Epithelial cell of proximal tubule (primary cell): ENCODE measurements at regions not wholly inside any gene's neighbourhood (a gene's known extent, or its start where the extent isn't known, plus 50 kb on each side); places are given as distances from the start of the nearest gene placed in this dataset.
A peak's percentile ranks its signal among the peaks of the same experiment; 100 is the strongest.

Experiments used
- DNase-seq: peaks from one replicate; pipeline ENCODE4 v3.0.0-alpha.2; 2011; ENCODE audit warnings: low read depth
- H3K4me3 ChIP-seq: 2 replicates; pipeline ENCODE4 v1.5.1; 2011; ENCODE audit warnings: low read depth, mild to moderate bottlenecking, low read length
- TF ChIP-seq, protein P1 (sequence below): conservative IDR thresholded peaks from 2 replicates; pipeline ENCODE4 v1.5.1; 2012; ENCODE audit warnings: low read depth, mild to moderate bottlenecking, low read length

DNA sequence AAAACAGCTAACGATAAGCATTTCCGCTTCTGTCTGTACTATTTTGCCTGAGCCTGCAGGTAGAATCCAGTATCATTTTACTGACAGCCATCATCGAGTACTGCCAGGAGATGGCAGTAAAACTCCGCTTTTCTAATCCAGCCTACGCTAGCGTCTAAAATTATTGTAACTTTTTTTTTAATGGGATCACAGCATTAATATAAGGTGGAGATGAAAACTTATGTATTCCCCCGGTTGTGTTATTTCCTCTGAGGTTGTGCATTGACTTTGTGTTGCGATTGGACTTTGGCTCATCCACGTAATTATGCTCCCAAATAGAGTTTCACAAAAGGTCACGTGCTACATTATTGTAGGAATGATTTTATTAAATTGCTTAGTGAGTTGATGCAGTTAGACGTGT, 248.1 kb downstream of the C4orf33 start:
- TF ChIP-seq, protein P1, sequence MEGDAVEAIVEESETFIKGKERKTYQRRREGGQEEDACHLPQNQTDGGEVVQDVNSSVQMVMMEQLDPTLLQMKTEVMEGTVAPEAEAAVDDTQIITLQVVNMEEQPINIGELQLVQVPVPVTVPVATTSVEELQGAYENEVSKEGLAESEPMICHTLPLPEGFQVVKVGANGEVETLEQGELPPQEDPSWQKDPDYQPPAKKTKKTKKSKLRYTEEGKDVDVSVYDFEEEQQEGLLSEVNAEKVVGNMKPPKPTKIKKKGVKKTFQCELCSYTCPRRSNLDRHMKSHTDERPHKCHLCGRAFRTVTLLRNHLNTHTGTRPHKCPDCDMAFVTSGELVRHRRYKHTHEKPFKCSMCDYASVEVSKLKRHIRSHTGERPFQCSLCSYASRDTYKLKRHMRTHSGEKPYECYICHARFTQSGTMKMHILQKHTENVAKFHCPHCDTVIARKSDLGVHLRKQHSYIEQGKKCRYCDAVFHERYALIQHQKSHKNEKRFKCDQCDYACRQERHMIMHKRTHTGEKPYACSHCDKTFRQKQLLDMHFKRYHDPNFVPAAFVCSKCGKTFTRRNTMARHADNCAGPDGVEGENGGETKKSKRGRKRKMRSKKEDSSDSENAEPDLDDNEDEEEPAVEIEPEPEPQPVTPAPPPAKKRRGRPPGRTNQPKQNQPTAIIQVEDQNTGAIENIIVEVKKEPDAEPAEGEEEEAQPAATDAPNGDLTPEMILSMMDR = peak; percentile 83
- peak; percentile 25 for DNase-seq

DNA sequence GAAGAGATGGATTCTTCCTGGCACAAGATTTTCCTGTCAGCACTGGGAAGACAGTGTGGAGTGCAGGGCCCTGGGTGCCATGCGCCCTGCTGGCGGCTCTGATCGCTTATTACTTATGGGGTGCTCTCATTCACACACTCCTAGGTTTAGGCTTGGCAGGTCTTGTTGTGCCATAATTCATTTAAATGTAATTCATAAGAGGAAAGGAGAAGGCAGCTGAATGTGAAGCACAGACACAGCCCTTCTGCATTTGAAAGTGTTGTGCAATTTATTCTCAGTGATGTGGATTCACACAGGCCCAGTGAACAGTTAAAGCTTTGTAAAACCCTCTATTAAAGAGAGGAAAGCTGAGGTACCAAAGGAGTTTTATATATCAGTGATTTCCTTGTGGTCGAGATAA, 249.7 kb downstream of the C4orf33 start:
- H3K4me3 ChIP-seq = no peak overlapping the region
- TF ChIP-seq, protein P1 = no peak
- DNase-seq = no peak

More for the DNA sequence above, 248.1 kb downstream of the C4orf33 start:
- no peak overlapping the region for H3K4me3 ChIP-seq

DNA sequence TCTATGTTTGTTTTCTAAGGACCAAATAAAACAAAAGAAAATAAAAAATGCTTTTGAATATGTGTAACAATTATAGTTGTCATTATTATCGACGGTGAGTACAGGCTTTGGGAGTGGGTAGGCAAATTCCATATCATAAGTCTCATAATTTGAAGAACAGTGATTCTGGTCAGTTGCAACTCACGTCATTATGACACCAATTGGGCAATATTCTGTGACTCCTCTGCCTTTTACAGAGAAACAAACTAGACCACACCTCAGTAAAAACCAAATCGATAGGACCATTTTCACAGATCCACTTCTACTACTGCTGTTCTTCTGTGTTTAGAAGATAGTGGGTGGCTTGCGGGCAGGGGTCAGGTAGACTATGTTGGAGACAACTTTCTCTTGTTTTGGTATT, 250.1 kb downstream of the C4orf33 start:
- TF ChIP-seq, protein P1 = no peak
- H3K4me3 ChIP-seq = no peak overlapping the region
- DNase-seq = no peak

DNA sequence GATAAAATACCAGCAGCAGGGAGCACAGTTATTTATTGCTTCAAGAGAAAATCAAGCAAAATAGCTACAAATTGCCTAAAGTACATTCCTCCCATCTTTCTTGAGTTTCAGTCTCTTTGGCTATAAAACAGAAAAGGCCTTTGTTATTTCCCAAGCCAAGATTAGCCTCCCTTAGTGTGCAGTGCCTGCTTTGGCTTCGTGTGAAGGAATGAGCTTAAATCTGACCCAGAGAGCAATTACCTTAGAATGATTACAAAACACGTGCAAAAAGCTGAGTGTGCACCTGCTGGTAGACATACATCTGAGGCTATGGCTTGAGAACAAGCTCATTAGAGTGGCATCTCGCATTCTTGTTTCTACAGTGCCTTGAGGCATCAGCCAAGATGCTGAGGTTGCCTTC, 250.8 kb downstream of the C4orf33 start:
- H3K4me3 ChIP-seq = no peak overlapping the region
- TF ChIP-seq, protein P1 = no peak
- DNase-seq = no peak

DNA sequence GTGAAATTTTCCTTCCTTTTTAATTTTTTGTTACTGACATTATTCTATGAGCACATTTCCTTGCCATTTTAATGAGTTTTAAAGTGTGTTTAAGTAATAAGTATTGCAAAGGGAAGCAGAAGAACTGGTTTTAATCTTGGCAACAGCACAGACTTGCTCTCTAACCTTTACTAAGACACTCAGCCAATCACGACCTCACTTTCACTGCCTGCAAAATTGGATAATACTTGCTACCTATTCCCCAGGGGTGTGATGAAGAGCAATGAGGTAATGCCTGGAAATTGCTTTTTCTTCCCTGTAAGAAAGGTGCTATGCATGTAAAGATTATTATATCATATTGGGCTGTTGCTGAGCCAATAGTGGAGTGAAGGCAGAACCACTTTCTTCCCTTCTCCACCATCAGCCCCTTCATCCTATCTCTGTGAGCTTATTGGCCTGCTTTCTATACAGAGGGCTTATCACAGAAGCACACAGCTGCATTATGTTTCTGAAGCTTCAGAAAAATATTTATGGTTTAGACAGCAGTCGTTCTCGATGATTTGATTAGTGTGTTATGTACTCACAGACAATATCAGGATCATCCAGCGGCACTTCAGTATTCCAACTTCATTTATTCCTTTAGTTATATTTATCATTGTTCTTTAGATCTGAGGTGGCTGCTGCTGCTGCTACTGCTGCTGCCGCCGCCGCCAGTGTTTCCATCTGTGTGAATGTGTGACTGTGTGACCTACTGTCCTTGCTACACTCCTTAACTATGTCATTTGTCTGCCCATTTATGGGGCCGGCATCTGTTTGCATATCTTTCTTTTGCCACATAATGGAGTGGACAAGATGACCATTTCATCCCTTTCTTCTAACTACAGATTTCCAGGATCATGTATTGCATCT, 255.1 kb downstream of the C4orf33 start:
- no peak for DNase-seq
- no peak overlapping the region for H3K4me3 ChIP-seq
- TF ChIP-seq, protein P1 = no peak

DNA sequence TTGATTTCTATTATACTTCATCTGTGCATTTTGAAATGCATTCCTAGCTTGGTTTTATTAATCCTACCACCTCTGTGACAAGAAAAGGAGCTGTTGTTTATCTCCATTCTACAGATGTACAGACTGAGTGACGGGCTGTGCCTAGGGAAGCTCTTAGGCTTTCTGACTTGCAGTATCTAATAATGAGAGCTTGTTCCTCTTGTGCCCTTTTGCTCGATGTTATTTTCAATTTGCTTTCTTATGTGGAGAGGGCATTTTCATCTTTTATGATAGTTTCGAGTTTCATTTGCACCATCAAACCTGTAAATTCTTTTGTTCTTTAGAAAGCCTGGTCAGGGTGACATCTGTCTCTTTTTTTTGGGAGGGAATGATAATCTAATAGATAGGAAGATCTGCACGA, 256.5 kb downstream of the C4orf33 start:
- TF ChIP-seq, protein P1 = no peak
- H3K4me3 ChIP-seq = no peak overlapping the region
- no peak for DNase-seq

DNA sequence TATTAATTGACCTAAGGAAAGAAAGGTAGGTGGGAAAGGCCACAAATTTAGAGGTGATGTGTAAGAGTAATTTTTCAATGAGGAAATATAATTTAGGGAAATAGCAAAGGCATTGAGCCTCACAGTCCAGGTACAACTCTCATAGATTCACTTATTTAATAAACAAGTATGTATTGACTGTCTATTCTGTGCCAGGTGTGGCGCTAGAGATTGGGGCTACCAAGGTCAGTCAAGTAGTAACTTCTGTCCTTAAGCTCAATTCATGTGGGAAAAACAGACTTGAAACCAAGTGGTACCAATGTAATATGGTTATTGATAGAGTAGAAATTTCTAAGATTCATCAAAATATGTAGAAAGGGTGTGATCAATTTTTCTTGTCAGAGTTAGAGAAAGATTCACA, 257.5 kb downstream of the C4orf33 start:
- H3K4me3 ChIP-seq = no peak overlapping the region
- TF ChIP-seq, protein P1 = no peak
- DNase-seq = no peak
